Endothelial cell of umbilical vein (primary cell): ENCODE measurements at regions not wholly inside any gene's neighbourhood (a gene's known extent, or its start where the extent isn't known, plus 50 kb on each side); places are given as distances from the start of the nearest gene placed in this dataset.

Source experiments
- BruUV-seq: library from RNA; stranded (reverse); fragments of 400-500 nt; replicated peaks from 2 replicates; lab custom pipeline; 2021; lab: Mats Ljungman, UMichigan
- CTCF ChIA-PET: fragments of 300-600, 350-600 bp; sonication (Branson Sonifier 250); formaldehyde crosslinking; loops from one replicate; lab custom pipeline; 2021; ENCODE audit warnings: antibody characterized with exemption, inconsistent platforms; lab: Charles Lee
- POLR2A ChIA-PET: fragments of 300-600, 350-600 bp; sonication (Branson Sonifier 250); formaldehyde crosslinking; loops from one replicate; lab custom pipeline; 2021; ENCODE audit warnings: antibody characterized with exemption, inconsistent platforms; lab: Charles Lee
- DNase-seq: peaks from one replicate; pipeline ENCODE4 v3.0.0-alpha.2; 2011; ENCODE audit warnings: low read depth, low spot score
- FAIRE-seq: peaks from 2 replicates; lab custom pipeline; 2011; peaks lifted over from hg19 to GRCh38; lab: Jason Lieb, UNC
- H2AFZ ChIP-seq: 2 replicates; pipeline ENCODE4 v1.6.0; 2012; ENCODE audit warnings: low read depth, low read length, control low read depth, inconsistent platforms
- H3K27ac ChIP-seq: 2 replicates; pipeline ENCODE4 v1.5.1; 2011; ENCODE audit warnings: low read depth, mild to moderate bottlenecking, control low read depth, low read length, moderate library complexity; ENCODE audit not compliant: insufficient read depth
- H3K27me3 ChIP-seq, 2 experiments: 2 replicates each; pipeline versions ENCODE4 v1.6.0 to v1.6.1; 2011; ENCODE audit warnings: low read length in 2 of 2, mixed read lengths in 1 of 2; ENCODE audit not compliant: control insufficient read depth in 2 of 2, insufficient read depth in 2 of 2
- H3K36me3 ChIP-seq, 2 experiments: 2 replicates in 1 of 2; 3 replicates in 1 of 2; pipeline ENCODE4 v1.5.1; 2011; ENCODE audit warnings: low read length in 2 of 2, mild to moderate bottlenecking in 1 of 2, moderate library complexity in 1 of 2; ENCODE audit not compliant: control insufficient read depth in 2 of 2, insufficient read depth in 2 of 2; ENCODE audit errors: extremely low read depth in 1 of 2
- H3K4me1 ChIP-seq: 3 replicates; pipeline ENCODE4 v1.5.1; 2011; ENCODE audit warnings: mild to moderate bottlenecking, low read length; ENCODE audit not compliant: control insufficient read depth, insufficient read depth; ENCODE audit errors: extremely low read depth
- H3K4me2 ChIP-seq: 2 replicates; pipeline ENCODE4 v1.6.1; 2011; ENCODE audit warnings: low read length, control low read depth, mixed read lengths; ENCODE audit not compliant: insufficient read depth
- H3K4me3 ChIP-seq, 3 experiments: fragments of 200-600 bp in 1 of 3; sonication (generic), shearing (Covaris generic) in 1 of 3; replicated peaks in 1 of 3; 2 replicates each; pipeline ENCODE4 v1.5.1; 2011 to 2016; ENCODE audit warnings: control low read depth in 3 of 3, low read length in 3 of 3, mild to moderate bottlenecking in 2 of 3, inconsistent platforms in 1 of 3, low read depth in 1 of 3, moderate library complexity in 1 of 3; ENCODE audit not compliant: insufficient read depth in 1 of 3
- H3K79me2 ChIP-seq: 2 replicates; pipeline ENCODE4 v1.6.0; 2012; ENCODE audit warnings: low read length, inconsistent platforms; ENCODE audit not compliant: control insufficient read depth, insufficient read depth
- H3K9ac ChIP-seq: replicated peaks from 2 replicates; pipeline ENCODE3; 2011; ENCODE audit warnings: low read length, control low read depth; ENCODE audit not compliant: insufficient read depth; ENCODE audit errors: extremely low read depth
- H3K9me1 ChIP-seq: replicated peaks from 3 replicates; pipeline ENCODE4 v1.6.0; 2011; ENCODE audit warnings: mild to moderate bottlenecking, low read length; ENCODE audit not compliant: control insufficient read depth, insufficient read depth; ENCODE audit errors: extremely low read depth
- H3K9me3 ChIP-seq: replicated peaks from 2 replicates; pipeline ENCODE4 v1.5.1; 2012; ENCODE audit warnings: low read length, inconsistent platforms; ENCODE audit not compliant: control insufficient read depth, insufficient read depth
- H4K20me1 ChIP-seq: replicated peaks from 2 replicates; pipeline ENCODE3; 2011; ENCODE audit warnings: mild to moderate bottlenecking, low read length; ENCODE audit not compliant: control insufficient read depth, insufficient read depth; ENCODE audit errors: extremely low read depth
- EZH2 ChIP-seq: IDR thresholded peaks from 2 replicates; pipeline ENCODE4 v1.6.1; 2012; ENCODE audit warnings: borderline replicate concordance, low read depth, mild to moderate bottlenecking, moderate library complexity, low read length, inconsistent platforms; ENCODE audit not compliant: severe bottlenecking
- MAX ChIP-seq: IDR thresholded peaks from 2 replicates; pipeline ENCODE4 v1.6.1; 2011; ENCODE audit not compliant: insufficient read depth, insufficient read length
- MYC ChIP-seq: IDR thresholded peaks from one replicate; pipeline ENCODE4 v1.6.1; 2011; ENCODE audit warnings: mild to moderate bottlenecking, low read depth, low read length
- dilution Hi-C: fragments of 300-500 bp; cut with MboI; formaldehyde crosslinking; loops from one replicate; pipeline ENCODE4 v1.15.0; 2019; ENCODE audit warnings: low sequenced_read_pairs; ENCODE audit not compliant: extremely low pct_ligation_motif_present
- intact Hi-C: fragments of 100-400 bp; cut with micrococcal nuclease; formaldehyde crosslinking; loops from one replicate; pipeline ENCODE4 v1.10.0; 2022

DNA sequence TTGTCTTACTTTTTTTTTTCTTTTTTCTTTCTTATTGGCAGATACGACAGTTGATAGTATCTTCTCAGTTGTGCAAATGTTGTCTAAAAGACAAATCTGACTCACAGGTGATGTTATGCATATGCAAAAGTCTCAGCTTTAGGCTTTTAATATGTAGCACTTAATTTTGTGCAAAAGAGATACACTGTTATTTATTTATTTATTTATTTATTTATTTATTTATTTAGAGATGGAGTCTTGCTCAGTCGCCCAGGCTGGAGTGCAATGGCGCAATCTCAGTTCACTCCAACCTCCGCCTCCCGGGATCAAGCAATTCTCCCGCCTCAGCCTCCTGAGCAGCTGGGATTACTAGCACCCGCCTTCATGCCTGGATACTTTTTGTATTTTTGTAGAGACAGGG lies 383.9 kb upstream of the PCDH9 start:
- dilution Hi-C loops (no loop called here), intact Hi-C loops (no loop called here)
- H3K4me2 ChIP-seq = no peak overlapping the region
- H3K4me1 ChIP-seq = no peaks in the 10 kb centered on the region
- H3K27ac ChIP-seq = no peak overlapping the region
- H2AFZ ChIP-seq = no peak overlapping the region
- CTCF ChIA-PET = no interaction called here
- H3K9ac ChIP-seq = no peak overlapping the region
- no peaks in the 10 kb centered on the region for H3K9me3 ChIP-seq
- no peak for DNase-seq
- H3K27me3 ChIP-seq = no peaks in the 10 kb centered on the region
- FAIRE-seq = no peak
- no peaks in the 10 kb centered on the region for H3K9me1 ChIP-seq
- TF ChIP-seq EZH2 = no peak
- no peaks in the 10 kb centered on the region for H3K36me3 ChIP-seq
- no peak overlapping the region for H3K4me3 ChIP-seq
- no peaks in the 10 kb centered on the region for H4K20me1 ChIP-seq
- no peaks in the 10 kb centered on the region for H3K79me2 ChIP-seq
- no TSS peak for BruUV-seq
- POLR2A ChIA-PET = no interaction called here

- no peak overlapping the region for H3K9ac ChIP-seq
- ChIA-PET CTCF (no interaction called here), POLR2A (no interaction called here)
- no peak for FAIRE-seq
- TF ChIP-seq MYC (no peak), MAX (no peak), EZH2 (no peak)
- no peaks in the 10 kb centered on the region for H4K20me1 ChIP-seq
- no peak for DNase-seq
- no peaks in the 10 kb centered on the region for H3K9me3 ChIP-seq
- H3K36me3 ChIP-seq = no peaks in the 10 kb centered on the region
- no peak overlapping the region for H3K27ac ChIP-seq
- no peaks in the 10 kb centered on the region for H3K4me1 ChIP-seq
- BruUV-seq = no TSS peak
- H2AFZ ChIP-seq = no peak overlapping the region
- no peaks in the 10 kb centered on the region for H3K27me3 ChIP-seq
- intact Hi-C loops = no loop called here
- no peak overlapping the region for H3K4me3 ChIP-seq
- H3K79me2 ChIP-seq = no peaks in the 10 kb centered on the region
- dilution Hi-C loops = no loop called here
- H3K4me2 ChIP-seq = no peak overlapping the region
- H3K9me1 ChIP-seq = no peaks in the 10 kb centered on the region
Measured at GRCh38 chr13:67588607-67589006, 358.5 kb upstream of the PCDH9 start.
